Endothelial cell of umbilical vein (primary cell): ENCODE measurements at regions not wholly inside any gene's neighbourhood (a gene's known extent, or its start where the extent isn't known, plus 50 kb on each side); places are given as distances from the start of the nearest gene placed in this dataset.

Experiments
- CTCF ChIP-seq, 2 donors: IDR thresholded peaks; 1 replicate in 1 of 2; 2 replicates in 1 of 2; pipeline ENCODE4 v1.5.1; 2011; ENCODE audit warnings: low read length in 2 of 2, mild to moderate bottlenecking in 2 of 2, moderate library complexity in 2 of 2, control low read depth in 1 of 2, inconsistent platforms in 1 of 2, low read depth in 1 of 2; ENCODE audit not compliant: insufficient read depth in 1 of 2; ENCODE audit errors: extremely low read depth in 1 of 2
- EZH2 ChIP-seq: IDR thresholded peaks from 2 replicates; pipeline ENCODE4 v1.6.1; 2012; ENCODE audit warnings: borderline replicate concordance, low read depth, mild to moderate bottlenecking, moderate library complexity, low read length, inconsistent platforms; ENCODE audit not compliant: severe bottlenecking
- GATA2 ChIP-seq: IDR thresholded peaks from 2 replicates; pipeline ENCODE4 v1.7.0; 2011; ENCODE audit warnings: low read depth, mild to moderate bottlenecking, moderate library complexity, mixed read lengths, low read length; ENCODE audit not compliant: insufficient read length, insufficient read depth

GRCh38 chr4:114121221-114121620, 141.8 kb upstream of the ARSJ start:
- TF ChIP-seq EZH2 (no peak), GATA2 (no peak), CTCF (IDR thresholded peaks at IDR 0.05; ENCODE audit: extremely low read depth in 1 of 2, insufficient read depth in 1 of 2, low read depth in 1 of 2, low read length in 2 of 2) (no peak)
